HL-60/S4 (cell line): ENCODE measurements at regions not wholly inside any gene's neighbourhood (a gene's known extent, or its start where the extent isn't known, plus 50 kb on each side); places are given as distances from the start of the nearest gene placed in this dataset.

Experiments
- in situ Hi-C: fragments of 300-500 bp; cut with MboI; formaldehyde crosslinking; loops from 2 replicates; pipeline ENCODE4 v1.14.3; 2022; ENCODE audit warnings: low sequenced_read_pairs

DNA sequence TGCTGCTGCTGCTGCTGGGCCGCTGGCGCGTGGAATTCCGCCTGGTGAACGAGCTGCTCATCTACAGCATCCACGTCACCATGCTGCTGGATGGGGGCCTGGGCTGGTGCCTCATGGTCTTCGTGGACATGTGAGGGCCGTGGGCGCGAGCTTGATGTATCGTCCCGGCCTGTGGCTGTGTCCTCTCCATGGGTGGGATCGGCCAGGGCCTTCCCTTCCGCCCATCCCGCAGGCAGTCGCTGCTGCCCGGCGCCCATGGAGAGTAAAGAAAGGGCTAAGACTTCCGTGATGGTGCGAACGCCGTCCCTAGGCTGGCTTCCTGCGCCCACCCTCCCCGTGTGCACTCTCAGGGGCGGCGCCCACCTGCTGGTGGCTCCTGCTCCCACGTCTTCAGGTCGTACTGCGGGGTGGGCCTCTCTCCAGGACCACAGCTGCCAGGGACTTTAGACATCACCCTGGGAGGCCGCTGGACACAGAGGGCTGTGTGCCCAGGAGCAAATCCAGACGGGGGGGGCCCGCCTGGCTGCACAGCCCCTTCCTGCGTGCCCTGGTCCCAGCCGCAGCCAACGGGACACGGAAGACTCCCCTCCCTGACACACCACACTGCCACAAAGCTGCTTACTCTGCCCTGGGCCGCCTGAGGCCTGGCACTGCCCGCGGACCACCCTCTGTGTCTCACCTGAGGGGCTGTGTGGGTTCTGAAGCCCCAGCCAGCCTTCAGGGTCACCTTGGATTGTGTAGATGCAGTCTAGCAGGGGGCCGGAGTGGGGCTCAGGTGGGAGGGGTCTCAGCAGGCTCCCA, 167.5 kb downstream of the SEPTIN7 start:
- in situ Hi-C loops = no loop called here

DNA sequence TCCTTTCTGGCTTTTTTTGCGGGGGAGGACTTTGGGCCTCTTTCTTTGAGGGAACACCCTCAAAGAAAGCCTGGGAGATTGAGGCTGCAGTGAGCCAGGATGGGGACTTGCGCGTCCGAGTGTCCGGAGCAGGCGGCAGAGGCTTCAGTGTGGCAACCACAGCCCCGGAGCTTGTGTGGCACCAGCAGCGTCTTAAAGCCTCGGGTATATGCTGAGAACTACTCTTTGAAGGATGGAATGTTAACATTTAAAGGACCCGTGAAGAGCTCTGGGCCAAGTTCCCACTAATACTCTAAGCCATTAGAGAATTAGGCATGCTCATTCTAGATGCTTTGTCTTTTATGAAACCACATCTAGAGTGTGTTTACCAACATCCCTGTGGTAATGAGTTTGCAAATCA, 168.2 kb downstream of the SEPTIN7 start:
- in situ Hi-C loops = no loop called here

DNA sequence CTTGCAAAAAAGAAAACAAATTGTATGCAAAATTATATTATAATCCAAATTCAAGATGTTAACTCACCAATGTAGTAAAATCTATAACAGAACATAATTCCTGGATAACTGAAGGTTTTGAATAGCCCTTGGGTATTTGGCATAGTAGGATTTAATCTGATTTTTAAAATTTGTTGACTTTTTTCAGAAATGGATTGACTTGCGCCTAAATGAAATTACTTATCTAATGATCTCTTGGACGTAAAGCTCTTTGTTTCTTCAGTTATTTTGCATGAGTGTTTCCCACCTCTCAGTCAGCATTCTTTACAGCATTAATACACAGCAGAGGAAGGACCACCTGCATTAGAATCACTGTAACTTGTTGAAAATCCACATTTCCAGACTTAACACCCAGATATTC, 169.6 kb downstream of the SEPTIN7 start:
- in situ Hi-C loops = loop anchor here (10.0 kb wide), 1 partner anchor 56 kb away; no protein-coding TSS in a partner anchor

DNA sequence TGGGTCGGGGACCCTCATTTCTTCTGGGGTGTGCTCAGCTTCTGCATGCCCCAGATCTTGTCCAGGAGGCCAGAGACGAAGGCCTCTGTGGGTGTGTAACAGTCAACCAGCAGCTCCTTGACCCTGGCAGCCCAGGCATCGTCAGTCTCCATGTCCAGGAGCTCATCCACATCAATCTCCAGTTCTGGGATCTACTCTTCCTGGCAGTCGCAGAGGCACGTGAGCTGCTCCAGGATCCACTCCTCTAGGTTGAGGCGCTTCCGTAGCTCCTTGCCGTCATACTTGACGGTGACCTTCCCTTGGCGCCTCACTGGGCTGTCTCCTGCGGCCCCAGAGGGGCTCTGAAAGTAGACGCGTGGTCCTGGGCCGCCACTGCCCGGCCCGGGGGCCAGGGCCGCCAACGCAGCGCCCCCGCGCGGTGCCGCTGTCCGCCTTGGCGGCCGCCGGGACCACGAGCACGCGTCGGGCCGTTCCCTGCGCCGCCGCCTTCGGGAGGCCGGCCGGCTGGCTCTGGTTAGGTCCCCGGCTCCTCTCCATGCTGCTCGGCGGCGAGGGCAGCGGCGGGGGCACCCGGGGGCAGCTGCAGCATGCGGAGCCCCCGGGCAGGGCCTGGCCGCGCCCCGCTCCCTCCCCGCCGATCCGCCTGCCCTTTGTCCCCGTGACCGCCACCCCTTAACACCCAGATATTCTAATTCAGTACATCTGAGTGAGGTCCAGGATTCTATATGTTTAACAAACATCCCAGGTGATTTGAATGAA, 170.5 kb downstream of the SEPTIN7 start:
- in situ Hi-C loops = loop anchor here (10.0 kb wide), 1 partner anchor 57 kb away; no protein-coding TSS in a partner anchor

DNA sequence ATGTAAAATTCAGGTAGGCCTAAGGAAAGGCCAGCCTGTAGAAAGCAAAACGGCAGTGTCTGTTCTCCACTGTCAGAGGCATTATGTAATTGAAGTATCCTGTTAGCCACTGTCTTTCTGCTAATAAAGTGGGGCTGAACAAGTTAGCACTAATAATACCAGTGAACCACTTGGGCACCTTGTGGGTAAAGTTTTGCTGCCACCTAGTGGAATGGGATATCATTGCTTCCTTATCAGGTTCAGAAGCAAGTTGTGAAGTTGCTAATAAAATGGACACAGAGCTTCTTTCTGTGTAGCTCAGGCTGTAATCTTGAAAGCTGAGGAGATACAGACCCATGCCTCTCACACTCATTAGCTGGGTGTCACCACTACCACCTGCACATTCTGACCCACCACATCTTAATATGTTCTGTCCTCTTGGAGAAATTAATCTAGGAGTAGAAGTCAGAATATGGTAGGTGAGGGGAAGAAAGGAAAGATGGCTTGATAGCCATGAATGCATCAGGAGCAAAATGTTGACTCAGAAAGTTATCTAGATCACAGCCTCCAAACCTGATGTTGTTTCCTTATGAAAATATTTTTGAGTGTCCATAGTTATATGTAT, 175.1 kb downstream of the SEPTIN7 start:
- in situ Hi-C loops = loop anchor here (10.0 kb wide), 1 partner anchor 61 kb away; no protein-coding TSS in a partner anchor

DNA sequence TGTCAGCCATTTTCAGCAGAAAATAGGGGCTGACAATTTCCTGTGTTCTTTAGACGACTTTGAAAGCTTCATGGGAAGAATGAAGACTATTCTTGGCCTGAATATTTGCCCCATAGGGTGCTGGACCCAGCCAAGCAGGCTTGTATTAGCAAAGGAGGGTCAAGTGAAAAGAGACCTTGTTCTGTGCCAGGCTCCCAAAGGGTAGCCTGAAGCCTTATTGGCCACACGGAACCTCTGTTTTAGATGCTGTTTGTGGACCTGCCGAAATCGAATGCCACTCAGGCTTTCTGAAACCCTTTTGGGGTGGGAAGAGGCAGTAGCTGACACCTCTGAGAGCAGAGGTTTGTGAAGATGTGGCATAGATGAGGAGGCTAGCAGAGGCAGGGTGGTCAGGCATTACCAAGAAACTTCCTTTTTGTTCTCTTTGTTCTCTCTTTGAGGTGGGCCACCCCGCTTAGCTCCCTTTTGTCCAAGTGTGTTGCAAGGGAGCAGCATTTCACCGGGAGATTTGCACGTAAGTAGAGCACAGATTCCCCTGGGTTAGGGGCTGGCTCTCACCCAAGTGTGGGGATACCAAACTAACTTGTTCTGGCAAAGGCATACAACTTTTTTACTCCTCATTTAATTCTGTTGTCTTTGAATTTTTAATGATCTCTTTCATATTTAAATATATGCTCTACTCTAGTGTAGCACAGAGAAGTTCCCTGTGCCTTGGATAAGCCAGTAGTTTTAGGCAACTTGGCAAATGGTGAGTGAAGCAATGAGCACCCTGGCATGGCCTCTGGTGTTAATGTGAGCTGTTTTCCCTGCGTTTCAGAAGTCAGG, 174.0 kb upstream of the EEPD1 start:
- in situ Hi-C loops = loop anchor here (10.0 kb wide), 1 partner anchor 64 kb away; no protein-coding TSS in a partner anchor

DNA sequence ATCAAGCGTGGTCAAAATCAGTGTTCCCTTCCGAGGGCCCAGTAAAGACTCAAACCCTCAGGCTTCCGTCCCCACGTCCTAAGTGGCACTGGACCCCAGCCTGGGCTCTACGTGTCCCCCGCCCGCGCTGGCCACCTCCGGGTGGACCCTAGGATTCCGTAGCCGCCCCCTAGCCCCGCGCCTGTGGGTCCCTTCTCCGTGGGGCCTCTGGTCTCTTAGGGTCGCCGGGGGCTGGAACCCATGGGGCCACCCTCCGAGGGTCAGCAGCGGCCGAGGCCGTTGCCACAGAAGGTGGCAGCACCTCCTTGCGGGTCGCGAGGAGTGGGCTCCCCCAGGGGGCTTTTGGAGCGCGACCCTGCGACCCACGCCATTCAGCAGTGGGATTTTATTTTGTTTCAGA, 170.5 kb upstream of the EEPD1 start:
- in situ Hi-C loops = no loop called here

DNA sequence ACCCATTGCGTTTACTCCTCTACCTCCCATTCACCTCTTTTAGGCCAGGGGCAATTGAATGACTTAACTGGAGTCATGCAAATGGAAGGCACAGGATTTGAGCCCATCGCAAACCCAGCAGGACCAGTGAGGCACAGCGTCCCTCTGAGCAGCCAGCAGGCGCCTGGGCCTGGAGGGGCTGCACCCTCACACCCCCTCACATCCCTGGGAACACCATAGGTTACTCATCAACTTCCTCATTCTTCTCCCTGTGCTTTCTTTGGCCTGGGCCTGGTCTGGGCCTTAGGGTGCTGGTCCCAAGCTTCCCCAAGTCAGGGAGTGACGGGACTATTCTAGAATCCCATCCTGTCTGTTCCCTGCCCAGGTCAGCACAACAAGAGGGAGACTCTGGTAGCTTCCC, 169.4 kb upstream of the EEPD1 start:
- in situ Hi-C loops = no loop called here

DNA sequence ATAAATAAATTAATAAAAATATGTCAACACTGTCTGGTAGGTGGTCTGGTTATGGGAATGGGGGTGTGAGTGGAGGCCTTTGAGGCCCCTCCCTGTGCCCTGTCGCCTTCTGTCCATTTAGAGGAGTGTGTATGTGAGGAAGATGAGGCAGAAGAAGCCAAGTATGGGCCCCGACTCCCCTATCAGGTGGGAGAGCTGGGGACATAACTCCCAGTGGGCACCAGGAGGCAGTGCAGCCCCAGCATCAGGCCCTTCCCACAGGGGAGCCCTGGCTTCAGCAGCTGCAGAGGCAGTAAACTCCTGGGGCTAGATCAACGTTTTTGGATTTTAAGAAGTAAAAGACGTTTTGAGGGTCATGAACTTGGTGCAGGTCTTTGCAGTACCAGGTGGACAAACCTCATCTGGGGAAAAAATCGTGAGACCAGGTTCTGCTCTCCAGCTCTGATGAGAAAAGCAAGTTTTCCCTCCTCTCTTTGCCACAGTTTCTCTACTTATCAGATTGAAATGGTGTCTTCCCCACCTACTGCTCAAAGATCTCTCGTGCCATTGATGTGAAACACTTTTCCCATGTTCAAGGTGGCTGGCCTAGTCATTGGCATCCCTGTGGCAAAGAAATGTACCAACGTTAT, 167.8 kb upstream of the EEPD1 start:
- in situ Hi-C loops = loop anchor here (5.0 kb wide), 1 partner anchor 307 kb away; no protein-coding TSS in a partner anchor

DNA sequence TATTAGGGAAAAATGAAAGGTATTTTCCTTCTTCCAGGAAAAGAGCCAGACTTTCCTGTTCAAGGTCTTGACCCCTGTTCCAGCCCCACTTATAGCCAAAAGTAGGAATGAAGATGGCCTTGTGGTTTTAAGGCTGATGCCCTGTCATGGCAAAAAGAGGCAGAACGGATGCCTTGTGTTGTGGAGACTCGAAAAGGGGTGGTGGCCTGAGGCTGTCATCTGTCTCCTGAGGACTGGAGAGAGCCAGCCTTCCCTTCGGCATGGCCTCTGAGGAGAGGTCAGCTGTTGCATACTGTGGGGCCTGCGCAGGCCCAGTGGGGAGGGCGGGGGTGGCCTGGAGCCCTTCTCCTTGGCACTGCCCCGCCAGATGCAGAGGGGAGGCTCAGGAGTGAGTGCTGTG, 166.0 kb upstream of the EEPD1 start:
- in situ Hi-C loops = loop anchor here (5.0 kb wide), 1 partner anchor 305 kb away; no protein-coding TSS in a partner anchor

DNA sequence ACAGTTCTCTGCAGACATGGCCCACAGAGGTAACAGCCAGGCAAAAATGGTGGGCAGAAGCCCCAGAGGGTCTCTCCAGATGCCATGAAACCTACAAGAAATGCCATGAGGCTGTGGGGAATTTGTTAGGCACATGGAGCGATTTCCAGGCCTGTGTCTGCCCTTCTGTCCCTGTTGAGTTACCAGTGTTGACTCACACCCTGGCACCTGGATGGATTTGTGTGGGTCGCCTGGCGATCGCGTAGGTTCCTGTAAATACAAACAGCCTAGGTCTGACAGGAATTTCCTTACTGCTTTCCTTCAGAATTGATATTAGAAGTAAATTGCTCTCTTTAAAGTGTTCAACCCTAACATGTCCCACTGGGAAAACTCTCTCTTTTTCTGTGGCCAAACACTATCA, 164.9 kb upstream of the EEPD1 start:
- in situ Hi-C loops = loop anchor here (5.0 kb wide), 1 partner anchor 304 kb away; no protein-coding TSS in a partner anchor

DNA sequence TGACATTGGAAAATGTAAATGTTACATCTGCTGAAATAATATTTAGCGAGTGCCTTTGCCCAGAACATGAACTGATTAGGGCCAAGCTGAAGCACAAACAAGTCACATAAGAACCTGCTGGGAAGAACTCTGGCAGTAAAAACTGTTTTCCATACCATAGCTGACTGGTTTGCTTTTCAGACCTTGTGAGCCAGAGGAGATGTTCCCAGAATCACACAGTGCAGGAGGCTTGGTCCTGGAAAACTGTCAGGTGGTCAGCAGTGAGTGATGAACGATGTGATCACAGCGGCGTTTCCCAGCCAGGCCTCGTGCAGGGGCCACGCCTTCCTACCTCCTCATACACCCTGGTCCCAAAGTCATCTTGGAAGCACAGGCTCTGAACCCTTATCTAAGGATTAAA, 164.2 kb upstream of the EEPD1 start:
- in situ Hi-C loops = loop anchor here (5.0 kb wide), 1 partner anchor 303 kb away; no protein-coding TSS in a partner anchor

DNA sequence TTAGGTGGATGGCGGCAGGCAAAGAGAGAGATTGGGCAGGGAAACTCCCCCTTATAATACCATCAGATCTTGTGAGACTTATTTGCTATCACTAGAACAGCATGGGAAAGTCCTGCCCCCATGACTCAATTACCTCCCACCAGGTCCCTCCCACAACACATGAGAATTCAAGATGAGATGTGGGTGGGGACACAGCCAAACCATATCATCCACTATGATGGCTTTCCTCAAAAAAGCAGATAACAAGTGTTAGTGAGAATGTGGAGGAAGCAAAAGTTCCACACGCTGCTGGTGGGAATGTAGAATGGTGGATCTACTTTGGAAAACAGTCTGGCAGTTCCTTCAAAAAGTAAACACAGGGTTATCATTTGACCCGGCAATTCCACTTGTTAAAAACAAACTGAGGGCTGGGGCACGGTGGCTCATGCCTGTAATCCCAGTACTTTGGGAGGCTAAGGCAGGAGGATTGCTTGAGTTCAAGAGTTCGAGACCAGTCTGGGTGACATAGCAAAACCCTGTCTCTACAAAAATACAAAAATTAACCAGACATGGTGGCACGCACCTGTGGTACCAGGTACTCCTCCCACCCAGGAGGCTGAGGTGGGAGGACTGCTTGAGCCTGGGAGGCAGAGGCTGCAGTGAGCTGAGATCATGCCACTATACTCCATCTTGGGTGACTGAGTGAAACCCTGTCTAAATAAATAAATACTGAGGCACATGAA, 161.4 kb upstream of the EEPD1 start:
- in situ Hi-C loops = no loop called here

DNA sequence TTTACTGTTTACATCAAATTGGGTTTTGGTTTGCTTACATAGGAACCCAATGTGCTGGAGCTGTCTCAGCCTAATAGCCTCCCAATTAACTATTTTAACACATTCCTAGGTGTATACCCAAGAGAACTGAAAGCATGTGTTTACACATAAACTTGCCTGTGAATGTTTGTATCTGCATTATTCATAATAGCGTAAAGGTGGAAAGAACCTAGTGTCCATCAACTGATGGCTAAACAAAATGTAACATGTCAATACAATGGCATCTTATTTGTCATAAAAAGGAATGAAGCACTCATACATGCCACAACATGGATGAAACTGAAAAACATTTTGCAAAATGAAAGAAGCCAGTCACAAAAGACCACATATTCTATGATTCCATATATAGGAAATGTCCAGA, 160.6 kb upstream of the EEPD1 start:
- in situ Hi-C loops = no loop called here

DNA sequence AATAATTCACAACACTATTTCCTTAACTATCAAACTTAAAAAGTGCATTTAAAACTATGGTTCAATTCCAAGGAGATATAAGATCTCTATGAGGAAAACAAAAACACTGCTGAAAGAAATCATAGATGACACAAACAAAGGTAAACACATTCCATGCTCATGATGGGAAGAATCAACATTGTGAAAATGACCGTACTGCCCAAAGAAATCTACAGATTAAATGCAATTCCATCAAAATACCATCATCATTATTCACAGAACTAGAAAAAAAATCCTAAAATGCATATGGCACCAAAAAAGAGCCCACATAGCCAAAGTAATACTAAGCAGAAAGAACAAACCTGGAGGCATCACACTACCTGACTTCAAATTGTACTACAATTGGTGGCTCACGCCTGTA, 159.9 kb upstream of the EEPD1 start:
- in situ Hi-C loops = no loop called here

DNA sequence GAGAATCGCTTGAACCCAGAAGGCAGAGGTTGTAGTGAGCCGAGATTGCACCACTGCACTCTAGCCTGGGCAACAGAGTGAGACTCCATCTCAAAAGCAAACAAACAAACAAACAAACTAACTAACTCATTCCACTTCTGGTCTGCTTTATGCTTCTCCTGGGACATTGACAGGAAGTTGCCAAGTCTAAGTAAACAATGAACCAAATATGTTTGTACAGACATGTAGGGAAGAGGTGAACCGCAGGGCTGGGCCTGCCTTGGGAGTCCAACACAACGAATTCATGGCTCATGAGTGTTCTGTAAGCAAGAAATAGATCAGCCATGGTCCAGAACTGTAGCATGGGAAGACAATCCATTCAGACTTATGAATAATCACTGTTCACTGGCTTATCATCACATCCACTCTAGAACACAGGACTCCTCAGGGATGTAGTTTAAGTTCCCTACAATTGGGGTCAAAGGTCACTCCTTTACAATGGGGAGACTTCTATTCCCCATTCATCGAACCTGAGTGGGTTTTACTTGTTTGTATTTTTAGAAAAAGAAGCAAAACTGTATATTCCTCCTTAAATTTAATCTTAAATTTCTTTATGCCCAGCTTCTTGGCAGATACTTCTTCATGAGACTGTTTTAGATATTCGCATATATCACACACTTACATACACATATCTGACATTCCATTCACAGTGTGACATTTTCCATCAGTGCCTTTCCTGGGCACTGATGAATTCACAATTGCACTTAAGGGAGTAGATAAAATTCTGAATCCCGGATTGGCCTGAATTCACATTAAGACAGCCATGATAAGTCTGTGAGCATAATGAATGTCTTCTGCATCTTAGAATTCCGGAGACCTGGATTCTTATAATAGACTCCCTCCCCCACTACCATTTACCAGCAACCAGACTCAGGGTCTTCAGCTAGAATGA, 159.1 kb upstream of the EEPD1 start:
- in situ Hi-C loops = no loop called here

DNA sequence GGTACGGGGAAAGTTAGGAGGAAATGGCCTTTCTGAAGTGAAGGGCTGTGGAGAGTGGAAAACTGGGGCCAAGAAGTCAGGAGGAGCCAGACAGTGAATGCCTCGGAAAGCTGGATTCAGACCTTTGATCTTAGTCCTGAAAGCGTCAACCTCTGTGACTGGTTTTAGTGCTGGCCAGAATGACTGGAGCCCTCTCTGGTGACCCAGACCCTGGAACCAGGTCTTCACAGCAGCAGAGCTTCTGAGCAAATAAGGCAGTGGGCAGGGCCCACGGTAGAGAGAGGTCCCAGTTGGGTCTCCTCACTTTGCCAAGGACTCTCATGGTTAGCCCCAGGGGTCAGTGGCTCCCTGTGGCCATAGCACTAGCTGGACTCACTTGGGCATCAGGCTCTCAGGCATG, 157.7 kb upstream of the EEPD1 start:
- in situ Hi-C loops = no loop called here

DNA sequence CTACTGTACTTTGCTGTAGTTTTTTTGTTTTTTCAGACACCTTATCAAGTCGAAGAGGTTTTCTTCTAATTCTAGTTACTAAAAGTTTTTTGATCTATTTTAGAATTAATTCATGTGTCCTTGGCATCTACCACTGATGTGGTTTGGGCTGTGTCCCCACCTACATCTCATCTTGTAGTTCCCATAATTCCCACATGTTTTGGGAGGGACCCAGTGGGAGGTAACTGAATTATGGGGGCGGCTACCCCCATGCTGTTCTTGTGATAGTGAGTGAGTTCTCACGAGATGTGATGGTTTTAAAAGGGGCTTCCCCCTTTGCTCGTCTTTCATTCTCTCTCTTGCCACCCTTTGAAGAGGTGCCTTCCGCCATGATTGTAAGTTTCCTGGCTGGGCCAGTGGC, 154.6 kb upstream of the EEPD1 start:
- in situ Hi-C loops = no loop called here
